ENCODE measurements at regions not wholly inside any gene's neighbourhood (a gene's known extent, or its start where the extent isn't known, plus 50 kb on each side); places are given as distances from the start of the nearest gene placed in this dataset.
"Not testable (repeated sequence)": the region's sequence is repeated elsewhere in the genome, so short reads cannot be mapped to it uniquely, and the experiment has no call there.

GRCh38 chr2:199556527-199557285, 99.0 kb upstream of the SATB2 start:
- DNase-seq = no peak

- DNase-seq = no peak
Measured at GRCh38 chr2:199554026-199554425, 96.3 kb upstream of the SATB2 start.

- no peak for DNase-seq
Measured at GRCh38 chr2:199552141-199552540, 94.4 kb upstream of the SATB2 start.

GRCh38 chr2:199543606-199544172, 86.0 kb upstream of the SATB2 start:
- DNase-seq = no peak

GRCh38 chr2:199535445-199536177, 77.9 kb upstream of the SATB2 start:
- DNase-seq = no peak

GRCh38 chr2:199533873-199534272, 76.1 kb upstream of the SATB2 start:
- not testable (repeated sequence) for DNase-seq

GRCh38 chr2:199527071-199527470, 69.3 kb upstream of the SATB2 start:
- no peak for DNase-seq

GRCh38 chr2:199524689-199525574, 67.2 kb upstream of the SATB2 start:
- DNase-seq = no peak

- DNase-seq = no peak
Measured at GRCh38 chr2:199509403-199509802, 51.7 kb upstream of the SATB2 start.

All from NCI-H446 treated with DMSO at 0.1 percent for 48 hours (cell line).